ENCODE measurements at regions not wholly inside any gene's neighbourhood (a gene's known extent, or its start where the extent isn't known, plus 50 kb on each side); places are given as distances from the start of the nearest gene placed in this dataset.

DNA sequence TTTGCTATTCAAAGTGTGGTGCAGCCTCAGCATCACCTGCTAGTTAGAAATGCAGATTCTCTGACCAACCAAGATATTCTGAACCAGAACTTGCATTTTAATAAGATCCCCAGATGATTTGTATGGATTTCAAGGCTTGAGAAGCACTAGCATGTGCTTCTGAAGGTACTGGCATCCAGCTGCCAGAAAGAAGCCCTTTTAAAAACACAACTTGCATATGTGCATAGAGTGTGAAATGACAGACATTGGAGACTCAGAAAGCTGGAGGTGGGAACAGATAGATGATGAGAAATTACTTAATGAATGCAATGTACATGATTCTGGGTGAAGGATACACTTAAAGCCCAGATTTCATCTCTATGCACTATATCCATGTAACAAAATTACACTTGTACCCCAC lies 409.3 kb upstream of the SPTLC3 start (continued):
- TF ChIP-seq ZNF404 (tag by site-specific recombination; IDR thresholded peaks at IDR 0.05) (no peak), GLI4 (tag by site-specific recombination; IDR thresholded peaks at IDR 0.05) (no peak), MYNN (tag by site-specific recombination; IDR thresholded peaks at IDR 0.05; ENCODE audit: borderline replicate concordance) (no peak)

DNA sequence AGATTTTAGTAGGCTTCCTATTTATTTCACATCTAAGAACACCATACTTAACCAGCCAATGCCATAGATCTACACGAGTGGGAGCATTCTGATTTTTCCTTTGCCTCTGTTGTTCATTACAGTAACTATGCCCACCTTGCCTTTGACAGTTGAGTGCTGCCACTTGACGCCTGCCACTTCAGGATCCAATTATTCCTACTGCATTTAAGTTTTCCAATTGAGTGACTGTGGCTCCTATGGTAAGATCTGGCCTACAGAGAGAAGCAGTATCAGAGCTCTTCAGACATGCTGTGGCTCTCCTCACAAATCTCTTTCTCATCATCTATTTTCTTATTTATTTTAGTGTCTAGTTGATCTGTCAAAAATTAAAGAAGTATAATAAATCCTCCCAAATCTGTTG lies 403.0 kb upstream of the SPTLC3 start:
- CTCF ChIA-PET, result no interaction called here
- no peak for TF ChIP-seq ZNF19 (tag by site-specific recombination; IDR thresholded peaks at IDR 0.05; ENCODE audit: low read depth)
- TF ChIP-seq, protein P1, sequence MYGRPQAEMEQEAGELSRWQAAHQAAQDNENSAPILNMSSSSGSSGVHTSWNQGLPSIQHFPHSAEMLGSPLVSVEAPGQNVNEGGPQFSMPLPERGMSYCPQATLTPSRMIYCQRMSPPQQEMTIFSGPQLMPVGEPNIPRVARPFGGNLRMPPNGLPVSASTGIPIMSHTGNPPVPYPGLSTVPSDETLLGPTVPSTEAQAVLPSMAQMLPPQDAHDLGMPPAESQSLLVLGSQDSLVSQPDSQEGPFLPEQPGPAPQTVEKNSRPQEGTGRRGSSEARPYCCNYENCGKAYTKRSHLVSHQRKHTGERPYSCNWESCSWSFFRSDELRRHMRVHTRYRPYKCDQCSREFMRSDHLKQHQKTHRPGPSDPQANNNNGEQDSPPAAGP (tag by site-specific recombination; IDR thresholded peaks at IDR 0.05), result no peak
- no peak for TF ChIP-seq ZSCAN4 (tag by site-specific recombination; IDR thresholded peaks at IDR 0.05)
- TF ChIP-seq, protein P2, sequence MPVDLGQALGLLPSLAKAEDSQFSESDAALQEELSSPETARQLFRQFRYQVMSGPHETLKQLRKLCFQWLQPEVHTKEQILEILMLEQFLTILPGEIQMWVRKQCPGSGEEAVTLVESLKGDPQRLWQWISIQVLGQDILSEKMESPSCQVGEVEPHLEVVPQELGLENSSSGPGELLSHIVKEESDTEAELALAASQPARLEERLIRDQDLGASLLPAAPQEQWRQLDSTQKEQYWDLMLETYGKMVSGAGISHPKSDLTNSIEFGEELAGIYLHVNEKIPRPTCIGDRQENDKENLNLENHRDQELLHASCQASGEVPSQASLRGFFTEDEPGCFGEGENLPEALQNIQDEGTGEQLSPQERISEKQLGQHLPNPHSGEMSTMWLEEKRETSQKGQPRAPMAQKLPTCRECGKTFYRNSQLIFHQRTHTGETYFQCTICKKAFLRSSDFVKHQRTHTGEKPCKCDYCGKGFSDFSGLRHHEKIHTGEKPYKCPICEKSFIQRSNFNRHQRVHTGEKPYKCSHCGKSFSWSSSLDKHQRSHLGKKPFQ (tag by site-specific recombination; IDR thresholded peaks at IDR 0.05), result no peak
- no peak for TF ChIP-seq ZNF544 (tag by site-specific recombination; IDR thresholded peaks at IDR 0.05)
- TF ChIP-seq, protein P3, sequence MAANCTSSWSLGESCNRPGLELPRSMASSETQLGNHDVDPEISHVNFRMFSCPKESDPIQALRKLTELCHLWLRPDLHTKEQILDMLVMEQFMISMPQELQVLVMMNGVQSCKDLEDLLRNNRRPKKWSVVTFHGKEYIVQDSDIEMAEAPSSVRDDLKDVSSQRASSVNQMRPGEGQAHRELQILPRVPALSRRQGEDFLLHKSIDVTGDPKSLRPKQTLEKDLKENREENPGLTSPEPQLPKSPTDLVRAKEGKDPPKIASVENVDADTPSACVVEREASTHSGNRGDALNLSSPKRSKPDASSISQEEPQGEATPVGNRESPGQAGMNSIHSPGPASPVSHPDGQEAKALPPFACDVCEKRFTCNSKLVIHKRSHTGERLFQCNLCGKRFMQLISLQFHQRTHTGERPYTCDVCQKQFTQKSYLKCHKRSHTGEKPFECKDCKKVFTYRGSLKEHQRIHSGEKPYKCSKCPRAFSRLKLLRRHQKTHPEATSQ (tag by site-specific recombination; IDR thresholded peaks at IDR 0.05), result no peak
- TF ChIP-seq, protein P4, sequence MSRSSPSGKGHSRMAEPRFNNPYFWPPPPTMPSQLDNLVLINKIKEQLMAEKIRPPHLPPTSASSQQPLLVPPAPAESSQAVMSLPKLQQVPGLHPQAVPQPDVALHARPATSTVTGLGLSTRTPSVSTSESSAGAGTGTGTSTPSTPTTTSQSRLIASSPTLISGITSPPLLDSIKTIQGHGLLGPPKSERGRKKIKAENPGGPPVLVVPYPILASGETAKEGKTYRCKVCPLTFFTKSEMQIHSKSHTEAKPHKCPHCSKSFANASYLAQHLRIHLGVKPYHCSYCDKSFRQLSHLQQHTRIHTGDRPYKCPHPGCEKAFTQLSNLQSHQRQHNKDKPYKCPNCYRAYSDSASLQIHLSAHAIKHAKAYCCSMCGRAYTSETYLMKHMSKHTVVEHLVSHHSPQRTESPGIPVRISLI (tag by site-specific recombination; IDR thresholded peaks at IDR 0.05), result no peak
- TF ChIP-seq SP7 (tag by site-specific recombination; IDR thresholded peaks at IDR 0.05), result no peak
- TF ChIP-seq, protein P5, sequence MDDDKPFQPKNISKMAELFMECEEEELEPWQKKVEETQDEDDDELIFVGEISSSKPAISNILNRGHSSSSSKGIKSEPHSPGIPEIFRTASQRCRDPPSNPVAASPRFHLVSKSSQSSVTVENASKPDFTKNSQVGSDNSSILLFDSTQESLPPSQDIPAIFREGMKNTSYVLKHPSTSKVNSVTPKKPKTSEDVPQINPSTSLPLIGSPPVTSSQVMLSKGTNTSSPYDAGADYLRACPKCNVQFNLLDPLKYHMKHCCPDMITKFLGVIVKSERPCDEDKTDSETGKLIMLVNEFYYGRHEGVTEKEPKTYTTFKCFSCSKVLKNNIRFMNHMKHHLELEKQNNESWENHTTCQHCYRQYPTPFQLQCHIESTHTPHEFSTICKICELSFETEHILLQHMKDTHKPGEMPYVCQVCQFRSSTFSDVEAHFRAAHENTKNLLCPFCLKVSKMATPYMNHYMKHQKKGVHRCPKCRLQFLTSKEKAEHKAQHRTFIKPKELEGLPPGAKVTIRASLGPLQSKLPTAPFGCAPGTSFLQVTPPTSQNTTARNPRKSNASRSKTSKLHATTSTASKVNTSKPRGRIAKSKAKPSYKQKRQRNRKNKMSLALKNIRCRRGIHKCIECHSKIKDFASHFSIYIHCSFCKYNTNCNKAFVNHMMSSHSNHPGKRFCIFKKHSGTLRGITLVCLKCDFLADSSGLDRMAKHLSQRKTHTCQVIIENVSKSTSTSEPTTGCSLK (tag by site-specific recombination; IDR thresholded peaks at IDR 0.05), result no peak
- TF ChIP-seq ZNF23 (tag by site-specific recombination; IDR thresholded peaks at IDR 0.05; ENCODE audit: borderline replicate concordance), result no peak
- no peak for TF ChIP-seq ZNF530 (tag by site-specific recombination; IDR thresholded peaks at IDR 0.05; ENCODE audit: low read depth)
- TF ChIP-seq KLF16 (tag by site-specific recombination; IDR thresholded peaks at IDR 0.05), result no peak
- no peak for TF ChIP-seq REST (tag by site-specific recombination; IDR thresholded peaks at IDR 0.05)
- no peak for TF ChIP-seq ZNF211 (tag by site-specific recombination; IDR thresholded peaks at IDR 0.05; ENCODE audit: low read depth)
- TF ChIP-seq ZNF677 (tag by site-specific recombination; IDR thresholded peaks at IDR 0.05), result no peak
- no peak for TF ChIP-seq ZNF645 (tag by site-specific recombination; IDR thresholded peaks at IDR 0.05)
- no peak for TF ChIP-seq ZNF580 (tag by site-specific recombination; IDR thresholded peaks at IDR 0.05)
- Histone ChIP-seq H3K4me1 (ENCODE audit: control insufficient read depth, insufficient read depth, low read length) (no peaks in the 10 kb centered on the region), H3K27ac (ENCODE audit: extremely low read depth, low read depth, low read length) (no peak overlapping the region), H3K4me3 (ENCODE audit: low read depth, low read length) (no peak overlapping the region), H3K9me3 (ENCODE audit: control insufficient read depth, insufficient read depth, low read depth, low read length) (no peaks in the 10 kb centered on the region), H3K36me3 (ENCODE audit: control insufficient read depth in 2 of 2, insufficient read depth in 1 of 2, low read length in 2 of 2) (no peaks in the 10 kb centered on the region)
- POLR2A ChIA-PET, result no interaction called here
